Fibroblast of upper back skin (primary cell): ENCODE measurements at regions not wholly inside any gene's neighbourhood (a gene's known extent, or its start where the extent isn't known, plus 50 kb on each side); places are given as distances from the start of the nearest gene placed in this dataset.
"Not testable (repeated sequence)": the region's sequence is repeated elsewhere in the genome, so short reads cannot be mapped to it uniquely, and the experiment has no call there.

Experiments
- DNase-seq: peaks from one replicate; pipeline ENCODE4 v3.0.0-alpha.2; 2013

GRCh38 chr22:19643448-19644313 is 70.6 kb upstream of the SEPTIN5 start:
- DNase-seq, result no peak

GRCh38 chr22:19644314-19645223 is 69.7 kb upstream of the SEPTIN5 start:
- no peak for DNase-seq

GRCh38 chr22:19645391-19645790 is 68.9 kb upstream of the SEPTIN5 start:
- no peak for DNase-seq

GRCh38 chr22:19645905-19646304 is 68.4 kb upstream of the SEPTIN5 start:
- DNase-seq, result no peak

GRCh38 chr22:19646383-19646782 is 67.9 kb upstream of the SEPTIN5 start:
- DNase-seq, result no peak

- no peak for DNase-seq
Measured at GRCh38 chr22:19648419-19648929, 65.8 kb upstream of the SEPTIN5 start.

- DNase-seq, result no peak
Measured at GRCh38 chr22:19652316-19652715, 62.0 kb upstream of the SEPTIN5 start.

GRCh38 chr22:19654338-19654987 is 59.8 kb upstream of the SEPTIN5 start:
- DNase-seq, result no peak

- no peak for DNase-seq
Measured at GRCh38 chr22:19655399-19655798, 58.9 kb upstream of the SEPTIN5 start.

GRCh38 chr22:19656541-19657251 is 57.6 kb upstream of the SEPTIN5 start:
- no peak for DNase-seq

GRCh38 chr22:19657252-19658056 is 56.8 kb upstream of the SEPTIN5 start:
- DNase-seq, result no peak

GRCh38 chr22:19658057-19658966 is 56.0 kb upstream of the SEPTIN5 start:
- DNase-seq, result no peak

GRCh38 chr22:19658967-19659804 is 55.1 kb upstream of the SEPTIN5 start:
- no peak for DNase-seq

GRCh38 chr22:19659805-19660345 is 54.4 kb upstream of the SEPTIN5 start:
- no peak for DNase-seq

GRCh38 chr22:19660583-19660982 is 53.7 kb upstream of the SEPTIN5 start:
- not testable (repeated sequence) for DNase-seq

- peak; percentile 13 for DNase-seq
Measured at GRCh38 chr22:19661156-19661555, 53.1 kb upstream of the SEPTIN5 start.

- DNase-seq, result not testable (repeated sequence)
Measured at GRCh38 chr22:19662049-19662684, 52.1 kb upstream of the SEPTIN5 start.

- DNase-seq, result peak; percentile 90
Measured at GRCh38 chr22:19663286-19663815, 51.0 kb upstream of the SEPTIN5 start.
